GM23338 (cell line): ENCODE measurements at regions not wholly inside any gene's neighbourhood (a gene's known extent, or its start where the extent isn't known, plus 50 kb on each side); places are given as distances from the start of the nearest gene placed in this dataset.
A peak's percentile ranks its signal among the peaks of the same experiment; 100 is the strongest.

Source experiments
- ATAC-seq: fragments of 200-7000 bp; cut with Tn5 transposase; 3 replicates; pipeline ENCODE4 v1.9.1; 2020
- DNase-seq: peaks from one replicate; pipeline ENCODE4 v3.0.0-alpha.2; 2015; ENCODE audit warnings: low spot score
- H2AFZ ChIP-seq: fragments of 200-600 bp; sonication (generic); 2 replicates; pipeline ENCODE4 v1.8.0; 2016; ENCODE audit warnings: antibody characterized with exemption, mild to moderate bottlenecking, moderate library complexity
- H3F3A ChIP-seq: fragments of 200-600 bp; sonication (generic); replicated peaks from 2 replicates; pipeline ENCODE4 v1.8.0; 2017; ENCODE audit warnings: antibody characterized with exemption, mixed run types, low read depth
- H3K27ac ChIP-seq: fragments of 200-600 bp; sonication (generic); 2 replicates; pipeline ENCODE4 v1.6.1; 2016; ENCODE audit warnings: low read depth
- H3K27me3 ChIP-seq: fragments of 200-600 bp; sonication (generic); 2 replicates; pipeline ENCODE4 v1.8.0; 2016; ENCODE audit warnings: mild to moderate bottlenecking, mixed run types, moderate library complexity; ENCODE audit not compliant: insufficient read depth
- H3K36me3 ChIP-seq: fragments of 200-600 bp; sonication (generic); 2 replicates; pipeline ENCODE4 v1.8.0; 2016; ENCODE audit warnings: mild to moderate bottlenecking; ENCODE audit not compliant: insufficient read depth
- H3K4me1 ChIP-seq: fragments of 200-600 bp; sonication (generic); 2 replicates; pipeline ENCODE4 v1.8.0; 2016; ENCODE audit warnings: mild to moderate bottlenecking, moderate library complexity; ENCODE audit not compliant: insufficient read depth
- H3K4me2 ChIP-seq: fragments of 200-600 bp; sonication (generic); 2 replicates; pipeline ENCODE4 v1.7.1; 2017; ENCODE audit warnings: mixed run types
- H3K4me3 ChIP-seq: fragments of 200-600 bp; sonication (generic); 2 replicates; pipeline ENCODE4 v1.6.1; 2016; ENCODE audit warnings: mixed run types
- H3K79me2 ChIP-seq: fragments of 200-600 bp; sonication (generic); replicated peaks from 2 replicates; pipeline ENCODE4 v1.8.0; 2017; ENCODE audit warnings: mild to moderate bottlenecking; ENCODE audit not compliant: insufficient read depth
- H3K9me2 ChIP-seq: fragments of 200-600 bp; sonication (generic); 2 replicates; pipeline ENCODE4 v1.8.0; 2017; ENCODE audit not compliant: insufficient read depth
- H4K20me1 ChIP-seq: fragments of 200-600 bp; sonication (generic); replicated peaks from 2 replicates; pipeline ENCODE4 v1.8.0; 2017; ENCODE audit warnings: mild to moderate bottlenecking; ENCODE audit not compliant: insufficient read depth
- H3K27ac Mint-ChIP-seq: 2 replicates; pipeline ENCODE4 v1.8.0; 2020; ENCODE audit warnings: inconsistent platforms, mild to moderate bottlenecking, moderate library complexity, mixed read lengths
- H3K27me3 Mint-ChIP-seq: 3 replicates; pipeline ENCODE4 v1.8.0; 2022; ENCODE audit warnings: low read depth, mild to moderate bottlenecking, moderate library complexity, mixed read lengths, inconsistent platforms; ENCODE audit not compliant: insufficient read depth, poor library complexity
- H3K36me3 Mint-ChIP-seq: 3 replicates; pipeline ENCODE4 v1.8.0; 2021; ENCODE audit warnings: low read depth, mild to moderate bottlenecking, inconsistent platforms, moderate library complexity, mixed read lengths
- H3K4me1 Mint-ChIP-seq: 3 replicates; pipeline ENCODE4 v1.8.0; 2020; ENCODE audit warnings: mild to moderate bottlenecking, inconsistent platforms, mixed read lengths
- H3K4me3 Mint-ChIP-seq: 3 replicates; pipeline ENCODE4 v1.8.0; 2021; ENCODE audit warnings: moderate library complexity, mild to moderate bottlenecking, inconsistent platforms, mixed read lengths
- H3K9me3 Mint-ChIP-seq: 3 replicates; pipeline ENCODE4 v1.8.0; 2020; ENCODE audit warnings: moderate library complexity, mild to moderate bottlenecking, inconsistent platforms, mixed read lengths
- CREB1 ChIP-seq: fragments of 250-450 bp; sonication (Bioruptor Pico); IDR thresholded peaks from 2 replicates; pipeline ENCODE4 v1.5.0; 2020; ENCODE audit warnings: low read depth, mild to moderate bottlenecking, moderate library complexity
- CTCF ChIP-seq, 2 experiments: fragments of 200-600 bp in 1 of 2; sonication (generic) in 1 of 2; conservative IDR thresholded peaks; 2 replicates each; pipeline versions ENCODE4 v1.5.1 to v1.6.1; 2016 to 2017; ENCODE audit warnings: antibody characterized with exemption in 2 of 2, low read depth in 2 of 2, mild to moderate bottlenecking in 2 of 2, moderate library complexity in 1 of 2
- ETS1 ChIP-seq: IDR thresholded peaks from 2 replicates; pipeline ENCODE4 v1.6.1; 2016; ENCODE audit warnings: antibody characterized with exemption
- EZH2phosphoT487 ChIP-seq: fragments of 200-600 bp; sonication (generic); IDR thresholded peaks from one replicate; pipeline ENCODE4 v1.8.1; 2018; ENCODE audit warnings: antibody characterized with exemption; ENCODE audit not compliant: unreplicated experiment
- JUNB ChIP-seq: IDR thresholded peaks from one replicate; pipeline ENCODE4 v1.6.1; 2016; ENCODE audit warnings: antibody characterized with exemption; ENCODE audit not compliant: unreplicated experiment
- NANOG ChIP-seq: IDR thresholded peaks from 2 replicates; pipeline ENCODE4 v1.6.1; 2016; ENCODE audit warnings: antibody characterized with exemption, borderline replicate concordance
- REST ChIP-seq: IDR thresholded peaks from one replicate; pipeline ENCODE4 v1.6.1; 2018; ENCODE audit warnings: antibody characterized with exemption; ENCODE audit not compliant: unreplicated experiment
- STAT1 ChIP-seq: IDR thresholded peaks from one replicate; pipeline ENCODE4 v1.6.1; 2016; ENCODE audit warnings: antibody characterized with exemption; ENCODE audit not compliant: unreplicated experiment
- ZNF462 ChIP-seq: fragments of 250-450 bp; sonication (Bioruptor Pico); IDR thresholded peaks from 2 replicates; pipeline ENCODE4 v1.5.0; 2020; ENCODE audit warnings: mild to moderate bottlenecking, moderate library complexity

GRCh38 chr3:137438561-137438960 lies 325.6 kb upstream of the SOX14 start (continued):
- TF ChIP-seq REST (no peak), CREB1 (CRISPR knock-in tag) (no peak), EZH2phosphoT487 (no peak), ETS1 (no peak), NANOG (no peak)

GRCh38 chr3:137460944-137461343 lies 303.2 kb upstream of the SOX14 start:
- TF ChIP-seq CTCF (conservative IDR thresholded peaks at IDR 0.05; ENCODE audit: low read depth in 2 of 2) (no peak), STAT1 (no peak), EZH2phosphoT487 (no peak), JUNB (no peak), ZNF462 (CRISPR knock-in tag) (no peak), CREB1 (CRISPR knock-in tag) (no peak)
- Histone ChIP-seq H3K4me2 (peak overlapping the region; percentile 26; the same call in 1 of the 2 replicates), H3K36me3 (no peaks in the 10 kb centered on the region), H3K4me3 (no peak overlapping the region), H2AFZ (no peak overlapping the region), H3K9me2 (peaks cover 9% of the 10 kb centered on the region; the same call in 1 of the 2 replicates), H3K27me3 (no peaks in the 10 kb centered on the region), H3K4me1 (no peaks in the 10 kb centered on the region), H3F3A (no peaks in the 10 kb centered on the region), H4K20me1 (no peaks in the 10 kb centered on the region), H3K27ac (no peak overlapping the region), H3K79me2 (no peaks in the 10 kb centered on the region)
- Mint-ChIP-seq H3K27ac (no peak overlapping the region), H3K4me1 (peaks cover 4% of the 10 kb centered on the region; the same call in 2 of the 3 replicates), H3K36me3 (no peaks in the 10 kb centered on the region), H3K4me3 (no peak overlapping the region), H3K9me3 (no peaks in the 10 kb centered on the region; the same call in 2 of the 3 replicates), H3K27me3 (no peaks in the 10 kb centered on the region)
- no peak for DNase-seq
- no peak for ATAC-seq
